ENCODE measurements at regions not wholly inside any gene's neighbourhood (a gene's known extent, or its start where the extent isn't known, plus 50 kb on each side); places are given as distances from the start of the nearest gene placed in this dataset.

- Histone ChIP-seq H4K91ac (ENCODE audit: insufficient read depth, low read depth, low read length) (no peak overlapping the region; the same call in 1 of the 2 replicates), H2BK15ac (ENCODE audit: low read depth, low read length) (no peak overlapping the region), H3K27me3 (ENCODE audit: control insufficient read depth, insufficient read depth, low read length) (peaks cover 3% of the 10 kb centered on the region; the same call in 1 of the 2 replicates), H3K27ac (ENCODE audit: insufficient read depth, low read length) (no peak overlapping the region), H4K8ac (ENCODE audit: low read depth in 2 of 2, low read length in 2 of 2) (no peak overlapping the region), H2AK9ac (replicated peaks; ENCODE audit: low read depth, low read length, poor library complexity) (no peak overlapping the region), H2BK5ac (ENCODE audit: low read depth, low read length, poor library complexity, severe bottlenecking) (no peak overlapping the region), H3K9me3 (ENCODE audit: control insufficient read depth, insufficient read depth, low read length) (no peaks in the 10 kb centered on the region; the same call in 1 of the 2 replicates), H2AFZ (replicated peaks; ENCODE audit: low read length, poor library complexity) (no peak overlapping the region), H3K9ac (ENCODE audit: low read depth, low read length) (no peak overlapping the region), H4K5ac (ENCODE audit: low read depth, low read length) (no peak overlapping the region), H3K4me3 (ENCODE audit: insufficient read depth, low read depth, low read length) (no peak overlapping the region), H3K18ac (ENCODE audit: low read depth, low read length) (no peak overlapping the region), H3K79me1 (ENCODE audit: low read depth in 1 of 2, low read length in 2 of 2) (no peaks in the 10 kb centered on the region), H3K14ac (replicated peaks; ENCODE audit: low read depth, low read length) (no peak overlapping the region), H4K20me1 (ENCODE audit: insufficient read depth, low read length) (no peaks in the 10 kb centered on the region), H3K36me3 (ENCODE audit: control insufficient read depth, insufficient read depth, low read length) (no peaks in the 10 kb centered on the region), H3K9me1 (ENCODE audit: insufficient read depth, low read length) (peaks cover 3% of the 10 kb centered on the region; the same call in 1 of the 2 replicates), H3K56ac (ENCODE audit: extremely low read depth, insufficient read depth, low read length) (no peak overlapping the region), H3K4me1 (ENCODE audit: control insufficient read depth, insufficient read depth, low read length) (no peaks in the 10 kb centered on the region), H2AK5ac (ENCODE audit: low read depth, low read length) (no peak overlapping the region), H2BK20ac (ENCODE audit: low read depth, low read length) (no peak overlapping the region), H3K4ac (ENCODE audit: low read depth, low read length) (no peak overlapping the region), H3K23ac (ENCODE audit: low read depth, low read length) (no peak overlapping the region), H2BK120ac (ENCODE audit: low read depth, low read length) (no peak overlapping the region), H3K4me2 (ENCODE audit: low read depth, low read length) (no peak overlapping the region)
- no TSS peak for BruUV-seq (replicated peaks)
- POLR2A ChIA-PET (ENCODE audit: unreplicated experiment), result no interaction called here
- WGBS, 2 experiments (ENCODE audit: extremely low coverage in 2 of 2, insufficient read length in 1 of 2), result no CpG with 5 or more reads among the region's 5 CpGs
- in situ Hi-C loops (cut with MboI; ENCODE audit: low sequenced_read_pairs), result no loop called here
- CTCF ChIA-PET, result no interaction called here
- TF ChIP-seq USF2 (IDR thresholded peaks at IDR 0.05; ENCODE audit: low read depth, low read length) (no peak), RCOR1 (IDR thresholded peaks at IDR 0.05; ENCODE audit: insufficient replicate concordance, low read length) (no peak), FOS (IDR thresholded peaks at IDR 0.05; ENCODE audit: low read depth, low read length) (no peak)
- dilution Hi-C loops (cut with HindIII; ENCODE audit: low sequenced_read_pairs, unreplicated experiment), result no loop called here
- intact Hi-C loops (cut with micrococcal nuclease), result no loop called here
- DNase-seq, result no peak
- no peak for ATAC-seq (ENCODE audit: low read depth)
Observed at GRCh38 chr16:51286272-51286671, 135.2 kb upstream of the SALL1 start.

All from IMR-90 (cell line).